ENCODE measurements at regions not wholly inside any gene's neighbourhood (a gene's known extent, or its start where the extent isn't known, plus 50 kb on each side); places are given as distances from the start of the nearest gene placed in this dataset.
A peak's percentile ranks its signal among the peaks of the same experiment; 100 is the strongest.

GRCh38 chr15:95816591-95816990 lies 513.9 kb upstream of the NR2F2 start:
- Mint-ChIP-seq H3K36me3 (no peaks in the 10 kb centered on the region), H3K27ac (no peak overlapping the region), H3K27me3 (peaks cover 7% of the 10 kb centered on the region), H3K4me3 (no peak overlapping the region), H3K4me1 (no peaks in the 10 kb centered on the region), H3K9me3 (peaks cover 2% of the 10 kb centered on the region)
- ATAC-seq (ENCODE audit: low read depth) (no peak), DNase-seq (no peak)
- POLR2A ChIA-PET = no interaction called here

GRCh38 chr15:95822961-95823360 lies 507.5 kb upstream of the NR2F2 start:
- no peaks in the 10 kb centered on the region for H3K9me3 Mint-ChIP-seq
- H3K4me1 Mint-ChIP-seq = no peaks in the 10 kb centered on the region
- no peak overlapping the region for H3K4me3 Mint-ChIP-seq
- no peak overlapping the region for H3K27ac Mint-ChIP-seq
- no peak for ATAC-seq (ENCODE audit: low read depth)
- H3K36me3 Mint-ChIP-seq = no peaks in the 10 kb centered on the region
- no peak for DNase-seq
- POLR2A ChIA-PET = no interaction called here
- peaks cover 9% of the 10 kb centered on the region for H3K27me3 Mint-ChIP-seq

- H3K36me3 Mint-ChIP-seq = no peaks in the 10 kb centered on the region
- no peak overlapping the region for H3K27ac Mint-ChIP-seq
- H3K4me3 Mint-ChIP-seq = no peak overlapping the region
- DNase-seq (no peak), ATAC-seq (ENCODE audit: low read depth) (no peak)
- H3K4me1 Mint-ChIP-seq = no peaks in the 10 kb centered on the region
- POLR2A ChIA-PET = no interaction called here
- no peaks in the 10 kb centered on the region for H3K9me3 Mint-ChIP-seq
- H3K27me3 Mint-ChIP-seq = peaks cover 8% of the 10 kb centered on the region
These were observed 505.3 kb upstream of the NR2F2 start for GRCh38 chr15:95825208-95825607.

- ATAC-seq (ENCODE audit: low read depth) (no peak), DNase-seq (no peak)
- POLR2A ChIA-PET = no interaction called here
- Mint-ChIP-seq H3K36me3 (no peaks in the 10 kb centered on the region), H3K27me3 (peaks cover 12% of the 10 kb centered on the region), H3K27ac (no peak overlapping the region), H3K4me1 (no peaks in the 10 kb centered on the region), H3K9me3 (no peaks in the 10 kb centered on the region), H3K4me3 (no peak overlapping the region)
These were observed 504.7 kb upstream of the NR2F2 start for GRCh38 chr15:95825671-95826411.

- Mint-ChIP-seq H3K9me3 (no peaks in the 10 kb centered on the region), H3K27ac (no peak overlapping the region), H3K36me3 (no peaks in the 10 kb centered on the region), H3K4me3 (no peak overlapping the region), H3K27me3 (peaks cover 12% of the 10 kb centered on the region), H3K4me1 (no peaks in the 10 kb centered on the region)
- DNase-seq = no peak
- no peak for ATAC-seq (ENCODE audit: low read depth)
- POLR2A ChIA-PET = no interaction called here
These were observed 503.9 kb upstream of the NR2F2 start for GRCh38 chr15:95826412-95827195.

GRCh38 chr15:95829062-95829461 lies 501.4 kb upstream of the NR2F2 start:
- Mint-ChIP-seq H3K36me3 (no peaks in the 10 kb centered on the region), H3K4me3 (no peak overlapping the region), H3K27ac (no peak overlapping the region), H3K4me1 (no peaks in the 10 kb centered on the region), H3K9me3 (no peaks in the 10 kb centered on the region), H3K27me3 (peaks cover 18% of the 10 kb centered on the region)
- ATAC-seq (ENCODE audit: low read depth) (no peak), DNase-seq (no peak)
- POLR2A ChIA-PET = interaction anchor here (0.7 kb wide), 1 partner anchor 11 kb away, joined by 3 read pairs; no protein-coding TSS in a partner anchor

- no peak for ATAC-seq (ENCODE audit: low read depth)
- Mint-ChIP-seq H3K4me1 (no peaks in the 10 kb centered on the region), H3K9me3 (no peaks in the 10 kb centered on the region), H3K36me3 (no peaks in the 10 kb centered on the region), H3K27me3 (peaks cover 27% of the 10 kb centered on the region), H3K4me3 (no peak overlapping the region), H3K27ac (no peak overlapping the region)
- DNase-seq = no peak
- POLR2A ChIA-PET = no interaction called here
These were observed 500.2 kb upstream of the NR2F2 start for GRCh38 chr15:95830281-95830680.

GRCh38 chr15:95832668-95833067 lies 497.8 kb upstream of the NR2F2 start:
- H3K4me3 Mint-ChIP-seq = no peak overlapping the region
- POLR2A ChIA-PET = no interaction called here
- H3K4me1 Mint-ChIP-seq = no peaks in the 10 kb centered on the region
- H3K27ac Mint-ChIP-seq = no peak overlapping the region
- H3K9me3 Mint-ChIP-seq = no peaks in the 10 kb centered on the region
- H3K27me3 Mint-ChIP-seq = peaks cover 21% of the 10 kb centered on the region
- H3K36me3 Mint-ChIP-seq = no peaks in the 10 kb centered on the region
- ATAC-seq (ENCODE audit: low read depth) (no peak), DNase-seq (no peak)

GRCh38 chr15:95834028-95834804 lies 496.3 kb upstream of the NR2F2 start:
- Mint-ChIP-seq H3K27ac (no peak overlapping the region), H3K9me3 (no peaks in the 10 kb centered on the region), H3K4me3 (no peak overlapping the region), H3K36me3 (no peaks in the 10 kb centered on the region), H3K4me1 (peaks cover 9% of the 10 kb centered on the region), H3K27me3 (peaks cover 21% of the 10 kb centered on the region)
- ATAC-seq (ENCODE audit: low read depth) (no peak), DNase-seq (no peak)
- POLR2A ChIA-PET = interaction anchor here (0.7 kb wide), 1 partner anchor 81 kb away, joined by 5 read pairs; no protein-coding TSS in a partner anchor

- ATAC-seq (ENCODE audit: low read depth) = no peak
- Mint-ChIP-seq H3K27ac (no peak overlapping the region), H3K36me3 (peaks cover 9% of the 10 kb centered on the region), H3K9me3 (no peaks in the 10 kb centered on the region), H3K4me1 (peaks cover 24% of the 10 kb centered on the region), H3K4me3 (no peak overlapping the region), H3K27me3 (peaks cover 15% of the 10 kb centered on the region)
- POLR2A ChIA-PET = no interaction called here
- no peak for DNase-seq
These were observed 494.0 kb upstream of the NR2F2 start for GRCh38 chr15:95836536-95836935.

GRCh38 chr15:95837341-95838004 lies 493.0 kb upstream of the NR2F2 start:
- Mint-ChIP-seq H3K36me3 (peaks cover 9% of the 10 kb centered on the region), H3K9me3 (no peaks in the 10 kb centered on the region), H3K4me1 (peaks cover 24% of the 10 kb centered on the region), H3K4me3 (no peak overlapping the region), H3K27ac (no peak overlapping the region), H3K27me3 (peaks cover 15% of the 10 kb centered on the region)
- no peak for ATAC-seq (ENCODE audit: low read depth)
- no peak for DNase-seq
- POLR2A ChIA-PET = no interaction called here

- no peak for DNase-seq
- Mint-ChIP-seq H3K4me1 (peaks cover 33% of the 10 kb centered on the region), H3K36me3 (peaks cover 9% of the 10 kb centered on the region), H3K27me3 (peaks cover 7% of the 10 kb centered on the region), H3K27ac (peak overlapping the region; percentile 87), H3K4me3 (peak overlapping the region; percentile 61), H3K9me3 (no peaks in the 10 kb centered on the region)
- POLR2A ChIA-PET = interaction anchor here (0.6 to 1.1 kb wide), 3 partner anchors 10 to 29 kb away, joined by 3 read pairs; no protein-coding TSS in a partner anchor
- peak; percentile 96 for ATAC-seq (ENCODE audit: low read depth)
These were observed 491.1 kb upstream of the NR2F2 start for GRCh38 chr15:95839367-95839782.

GRCh38 chr15:95840004-95840403 lies 490.5 kb upstream of the NR2F2 start:
- H3K36me3 Mint-ChIP-seq = peaks cover 9% of the 10 kb centered on the region
- peak overlapping the region; percentile 87 for H3K27ac Mint-ChIP-seq
- POLR2A ChIA-PET = interaction anchor here (0.6 to 1.1 kb wide), 3 partner anchors 11 to 29 kb away, joined by 3 read pairs; no protein-coding TSS in a partner anchor
- no peaks in the 10 kb centered on the region for H3K9me3 Mint-ChIP-seq
- peaks cover 33% of the 10 kb centered on the region for H3K4me1 Mint-ChIP-seq
- no peak for ATAC-seq (ENCODE audit: low read depth)
- DNase-seq = no peak
- peaks cover 2% of the 10 kb centered on the region for H3K27me3 Mint-ChIP-seq
- H3K4me3 Mint-ChIP-seq = no peak overlapping the region
